ENCODE measurements at regions not wholly inside any gene's neighbourhood (a gene's known extent, or its start where the extent isn't known, plus 50 kb on each side); places are given as distances from the start of the nearest gene placed in this dataset.

GRCh38 chr14:34297786-34298520 lies 164.1 kb downstream of the SPTSSA start:
- no peak for TF ChIP-seq POLR2A (IDR thresholded peaks at IDR 0.05; ENCODE audit: low read depth, low read length)
- TF ChIP-seq POLR2AphosphoS5 (IDR thresholded peaks at IDR 0.05; ENCODE audit: low read depth, low read length): no peak
- TF ChIP-seq TAF1 (IDR thresholded peaks at IDR 0.05; ENCODE audit: borderline replicate concordance, low read depth, low read length): no peak

Data from GM12892 (cell line).